Gastrocnemius medialis (tissue), 4 donors: ENCODE measurements at regions not wholly inside any gene's neighbourhood (a gene's known extent, or its start where the extent isn't known, plus 50 kb on each side); places are given as distances from the start of the nearest gene placed in this dataset.

Experiments
- ATAC-seq, 2 donors: fragments of 150-250 bp; one replicate each; pipeline ENCODE4 v1.9.1; 2016
- DNase-seq, 2 donors: peaks; one replicate each; pipeline ENCODE4 v3.0.0-alpha.2; 2019
- H3K27ac ChIP-seq, 4 donors: fragments of 200-600 bp; sonication (generic); 1 replicate in 1 of 4; 2 replicates in 3 of 4; pipeline ENCODE4 v1.5.1; 2016 to 2018; ENCODE audit warnings: mild to moderate bottlenecking in 2 of 4, moderate library complexity in 1 of 4
- H3K27me3 ChIP-seq, 3 donors: fragments of 200-600 bp; sonication (generic) in 2 of 3; 1 replicate in 1 of 3; 2 replicates in 2 of 3; pipeline versions ENCODE4 v1.5.1 to v1.6.0; 2016 to 2019; ENCODE audit warnings: mild to moderate bottlenecking in 1 of 3, moderate library complexity in 1 of 3
- H3K36me3 ChIP-seq, 2 donors: fragments of 200-600 bp; sonication (generic) in 1 of 2; one replicate each; pipeline ENCODE4 v1.5.1; 2017 to 2018
- H3K4me1 ChIP-seq, 2 donors: fragments of 200-600 bp; sonication (generic) in 1 of 2; one replicate each; pipeline ENCODE4 v1.5.1; 2016 to 2017; ENCODE audit warnings: mild to moderate bottlenecking in 2 of 2
- H3K4me3 ChIP-seq, 4 donors: fragments of 200-600 bp; sonication (generic) in 3 of 4; 1 replicate in 1 of 4; 2 replicates in 3 of 4; pipeline ENCODE4 v1.5.1; 2016 to 2019; ENCODE audit warnings: mild to moderate bottlenecking in 2 of 4
- H3K9me3 ChIP-seq, 3 donors: fragments of 200-600 bp; sonication (generic) in 2 of 3; 1 replicate in 1 of 3; 2 replicates in 2 of 3; pipeline ENCODE4 v1.5.1; 2016 to 2019
- POLR2A ChIP-seq, 2 donors: fragments of 450-650 bp; IDR thresholded peaks; one replicate each; pipeline ENCODE4 v1.6.1; 2017; ENCODE audit warnings: antibody characterized with exemption in 2 of 2, mild to moderate bottlenecking in 2 of 2, moderate library complexity in 2 of 2
- in situ Hi-C, 4 donors: fragments of 200-750 bp; cut with MboI; loops; one replicate each; pipeline versions ENCODE4 v1.15.0 to v1.8.0; 2017; ENCODE audit warnings: low sequenced_read_pairs in 4 of 4
- intact Hi-C: fragments of 100-400 bp; cut with DNase I; formaldehyde crosslinking; loops from one replicate; pipeline ENCODE4 v1.15.1; 2023; ENCODE audit warnings: low total_unique reads
- TF ChIP-seq, protein P1 (sequence below), 5 experiments: fragments of 450-650 bp in 3 of 5; fragments of 200-600 bp in 2 of 5; sonication (generic) in 2 of 5; IDR thresholded peaks in 4 of 5; conservative IDR thresholded peaks in 1 of 5; 1 replicate in 4 of 5; 2 replicates in 1 of 5; pipeline ENCODE4 v1.5.1; 2016 to 2019; ENCODE audit warnings: antibody characterized with exemption in 5 of 5, mild to moderate bottlenecking in 3 of 5, moderate library complexity in 3 of 5

DNA sequence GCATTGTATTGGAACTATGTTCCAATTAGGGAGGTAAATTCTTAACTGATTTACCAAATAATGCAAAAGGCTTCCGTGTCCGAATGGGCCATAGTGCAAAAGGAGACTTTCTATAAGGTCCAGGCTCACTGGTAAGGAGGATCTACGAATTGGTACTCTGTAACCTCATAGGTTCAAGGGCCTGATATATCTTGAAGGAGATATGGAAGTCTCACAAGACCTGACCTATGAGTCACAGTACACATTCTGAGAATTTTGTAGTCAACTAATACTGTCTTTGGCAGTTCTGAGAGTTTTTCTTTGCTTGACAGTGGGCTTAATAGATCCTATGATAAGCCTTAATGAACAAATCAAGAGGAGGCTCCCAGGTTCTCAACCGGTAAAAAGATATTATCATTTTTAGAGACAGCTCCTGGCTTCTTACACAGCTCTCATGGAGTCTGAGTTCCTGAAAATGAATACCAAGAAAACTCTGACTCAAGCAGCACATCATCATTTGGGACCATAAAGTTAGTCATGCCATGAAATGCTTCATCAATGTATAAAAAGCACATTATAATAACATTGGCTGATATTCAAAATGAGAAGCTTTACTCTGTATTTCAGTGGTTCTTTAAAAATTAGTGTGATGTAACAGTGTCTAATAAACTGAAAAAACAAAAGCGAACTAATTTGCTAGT, 1275.2 kb upstream of the CRIM1 start:
- in situ Hi-C loops (no loop called here), intact Hi-C loops (no loop called here)
- no peaks in the 10 kb centered on the region for H3K9me3 ChIP-seq
- ATAC-seq (no peak), DNase-seq (no peak)
- no peak overlapping the region for H3K4me3 ChIP-seq
- no peaks in the 10 kb centered on the region for H3K4me1 ChIP-seq
- TF ChIP-seq, protein P1, sequence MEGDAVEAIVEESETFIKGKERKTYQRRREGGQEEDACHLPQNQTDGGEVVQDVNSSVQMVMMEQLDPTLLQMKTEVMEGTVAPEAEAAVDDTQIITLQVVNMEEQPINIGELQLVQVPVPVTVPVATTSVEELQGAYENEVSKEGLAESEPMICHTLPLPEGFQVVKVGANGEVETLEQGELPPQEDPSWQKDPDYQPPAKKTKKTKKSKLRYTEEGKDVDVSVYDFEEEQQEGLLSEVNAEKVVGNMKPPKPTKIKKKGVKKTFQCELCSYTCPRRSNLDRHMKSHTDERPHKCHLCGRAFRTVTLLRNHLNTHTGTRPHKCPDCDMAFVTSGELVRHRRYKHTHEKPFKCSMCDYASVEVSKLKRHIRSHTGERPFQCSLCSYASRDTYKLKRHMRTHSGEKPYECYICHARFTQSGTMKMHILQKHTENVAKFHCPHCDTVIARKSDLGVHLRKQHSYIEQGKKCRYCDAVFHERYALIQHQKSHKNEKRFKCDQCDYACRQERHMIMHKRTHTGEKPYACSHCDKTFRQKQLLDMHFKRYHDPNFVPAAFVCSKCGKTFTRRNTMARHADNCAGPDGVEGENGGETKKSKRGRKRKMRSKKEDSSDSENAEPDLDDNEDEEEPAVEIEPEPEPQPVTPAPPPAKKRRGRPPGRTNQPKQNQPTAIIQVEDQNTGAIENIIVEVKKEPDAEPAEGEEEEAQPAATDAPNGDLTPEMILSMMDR (IDR thresholded peaks at IDR 0.05 in 4 of 5, conservative IDR thresholded peaks at IDR 0.05 in 1 of 5): no peak
- no peak for TF ChIP-seq POLR2A (IDR thresholded peaks at IDR 0.05)
- H3K27me3 ChIP-seq: no peaks in the 10 kb centered on the region
- H3K27ac ChIP-seq: no peak overlapping the region
- no peaks in the 10 kb centered on the region for H3K36me3 ChIP-seq

DNA sequence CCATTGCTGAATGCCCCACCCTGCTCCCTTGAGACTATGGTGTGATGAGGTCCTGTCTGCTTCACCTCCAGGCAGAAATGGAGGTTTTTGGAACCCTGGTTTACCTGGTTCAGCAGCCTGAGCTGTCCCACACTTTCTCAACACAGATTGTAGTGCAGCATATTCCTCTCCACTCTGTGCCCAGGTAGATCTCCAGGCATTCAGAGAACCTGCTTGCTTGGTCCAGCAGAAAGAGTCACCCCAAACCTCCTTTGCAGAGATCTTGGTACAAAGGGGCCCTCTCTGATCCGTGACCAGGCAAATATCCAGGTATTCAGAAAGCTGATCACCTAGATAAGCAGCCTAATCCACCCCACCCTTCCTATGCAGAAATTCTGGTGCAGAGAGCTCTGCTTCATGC, 1288.2 kb upstream of the CRIM1 start:
- intact Hi-C loops: no loop called here
- Histone ChIP-seq H3K27me3 (no peaks in the 10 kb centered on the region), H3K4me1 (no peaks in the 10 kb centered on the region), H3K4me3 (no peak overlapping the region), H3K9me3 (no peaks in the 10 kb centered on the region), H3K27ac (no peak overlapping the region), H3K36me3 (no peaks in the 10 kb centered on the region)
- TF ChIP-seq POLR2A (IDR thresholded peaks at IDR 0.05): no peak
- TF ChIP-seq, protein P1 (IDR thresholded peaks at IDR 0.05 in 4 of 5, conservative IDR thresholded peaks at IDR 0.05 in 1 of 5): no peak
- no peak for ATAC-seq
- DNase-seq: no peak
- in situ Hi-C loops: no loop called here

DNA sequence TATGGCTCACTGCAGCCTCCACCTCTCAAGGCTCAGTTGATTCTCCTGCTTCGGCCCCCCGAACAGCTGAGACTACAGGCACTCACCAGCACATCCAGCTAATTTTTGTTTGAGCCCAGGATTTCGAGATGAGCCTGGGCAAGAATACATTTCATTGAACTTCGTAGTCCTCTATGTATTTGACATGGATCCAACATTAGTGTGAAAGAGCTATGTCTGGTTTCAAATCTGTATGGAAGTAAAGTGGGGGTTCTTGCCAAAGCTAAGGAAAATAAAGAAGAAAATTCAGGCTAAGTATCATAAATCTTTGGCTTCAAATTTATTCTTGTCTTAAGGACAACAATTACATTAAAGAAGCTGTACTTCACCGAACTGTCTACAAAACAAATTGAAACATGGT, 1291.7 kb upstream of the CRIM1 start:
- no peak for DNase-seq
- Histone ChIP-seq H3K4me3 (no peak overlapping the region), H3K27ac (no peak overlapping the region), H3K9me3 (no peaks in the 10 kb centered on the region), H3K36me3 (no peaks in the 10 kb centered on the region), H3K4me1 (no peaks in the 10 kb centered on the region), H3K27me3 (no peaks in the 10 kb centered on the region)
- TF ChIP-seq, protein P1 (IDR thresholded peaks at IDR 0.05 in 4 of 5, conservative IDR thresholded peaks at IDR 0.05 in 1 of 5): no peak
- TF ChIP-seq POLR2A (IDR thresholded peaks at IDR 0.05): no peak
- in situ Hi-C loops: no loop called here
- no peak for ATAC-seq
- intact Hi-C loops: no loop called here

DNA sequence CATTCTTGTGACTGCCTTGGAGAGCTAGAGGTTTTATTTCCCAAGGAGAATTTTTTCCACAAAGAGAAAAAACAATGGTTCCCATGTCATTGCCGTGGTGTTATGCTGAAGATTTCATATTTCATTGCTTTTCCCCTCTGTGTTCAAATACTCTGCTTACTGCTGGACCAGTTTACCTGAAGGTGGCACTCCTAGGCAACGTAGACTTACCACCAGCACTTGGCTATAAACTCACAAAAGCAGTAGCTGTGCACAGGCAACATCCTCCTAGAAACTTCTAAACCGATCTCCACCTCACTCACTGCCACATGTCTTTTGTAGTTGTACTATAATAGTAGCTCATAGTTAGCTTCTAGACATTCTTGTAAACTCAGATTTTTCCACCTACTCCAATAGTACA, 1319.7 kb upstream of the CRIM1 start:
- in situ Hi-C loops: no loop called here
- no peaks in the 10 kb centered on the region for H3K4me1 ChIP-seq
- no peak for ATAC-seq
- H3K36me3 ChIP-seq: no peaks in the 10 kb centered on the region
- no peaks in the 10 kb centered on the region for H3K27me3 ChIP-seq
- no peaks in the 10 kb centered on the region for H3K9me3 ChIP-seq
- intact Hi-C loops: no loop called here
- no peak overlapping the region for H3K4me3 ChIP-seq
- DNase-seq: no peak
- H3K27ac ChIP-seq: no peak overlapping the region
- TF ChIP-seq, protein P1 (IDR thresholded peaks at IDR 0.05 in 4 of 5, conservative IDR thresholded peaks at IDR 0.05 in 1 of 5): no peak
- no peak for TF ChIP-seq POLR2A (IDR thresholded peaks at IDR 0.05)

DNA sequence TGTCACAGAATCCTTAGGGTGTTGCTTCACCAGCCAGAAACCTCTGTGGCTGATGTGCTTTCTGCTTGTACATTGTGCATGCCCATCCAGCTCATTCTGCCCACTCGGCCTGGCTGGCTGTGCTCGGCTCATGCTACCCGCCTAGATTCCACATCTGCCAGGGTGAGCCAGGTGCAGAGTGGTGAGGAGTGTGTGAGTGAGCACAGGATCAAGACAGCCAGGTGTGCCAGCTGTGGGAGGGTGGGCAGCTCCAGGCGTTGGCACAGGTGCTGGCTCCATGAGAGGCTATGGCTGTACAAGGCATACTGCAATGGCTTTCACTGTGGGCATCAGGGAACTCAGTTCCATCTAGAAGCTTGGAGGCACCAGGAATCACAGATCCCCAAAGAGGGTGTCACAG, 1321.8 kb upstream of the CRIM1 start:
- H3K27me3 ChIP-seq: no peaks in the 10 kb centered on the region
- no peaks in the 10 kb centered on the region for H3K4me1 ChIP-seq
- no peaks in the 10 kb centered on the region for H3K36me3 ChIP-seq
- intact Hi-C loops: no loop called here
- H3K9me3 ChIP-seq: no peaks in the 10 kb centered on the region
- H3K4me3 ChIP-seq: no peak overlapping the region
- no peak overlapping the region for H3K27ac ChIP-seq
- in situ Hi-C loops: no loop called here
- ATAC-seq (no peak), DNase-seq (no peak)
- TF ChIP-seq, protein P1 (IDR thresholded peaks at IDR 0.05 in 4 of 5, conservative IDR thresholded peaks at IDR 0.05 in 1 of 5): no peak
- no peak for TF ChIP-seq POLR2A (IDR thresholded peaks at IDR 0.05)
